Activated CD4-positive, alpha-beta T cell treated with anti-CD3 and anti-CD28 coated beads for 36 hours (primary cell): ENCODE measurements at regions not wholly inside any gene's neighbourhood (a gene's known extent, or its start where the extent isn't known, plus 50 kb on each side); places are given as distances from the start of the nearest gene placed in this dataset.

Source experiments
- ATAC-seq: fragments of 200-7000 bp; cut with Tn5 transposase; one replicate; pipeline ENCODE4 v1.10.0; 2021; ENCODE audit warnings: mild to moderate bottlenecking, moderate library complexity
- CTCF ChIA-PET: fragments of 350-600 bp; sonication (Branson Sonifier 250); formaldehyde crosslinking; loops from one replicate; lab custom pipeline; 2021; ENCODE audit warnings: antibody characterized with exemption; lab: Charles Lee
- POLR2A ChIA-PET: fragments of 350-600 bp; sonication (Branson Sonifier 250); formaldehyde crosslinking; loops from one replicate; lab custom pipeline; 2021; ENCODE audit warnings: antibody characterized with exemption, inconsistent platforms; lab: Charles Lee
- DNase-seq: peaks from one replicate; pipeline ENCODE4 v3.0.0-alpha.2; 2020
- H3K27ac Mint-ChIP-seq: one replicate; pipeline ENCODE4 v1.8.0; 2021; ENCODE audit warnings: mixed read lengths
- H3K27me3 Mint-ChIP-seq: one replicate; pipeline ENCODE4 v1.8.0; 2021; ENCODE audit warnings: mixed read lengths
- H3K36me3 Mint-ChIP-seq: one replicate; pipeline ENCODE4 v1.8.0; 2021; ENCODE audit warnings: low read depth, mixed read lengths
- H3K4me1 Mint-ChIP-seq: one replicate; pipeline ENCODE4 v1.8.0; 2021; ENCODE audit warnings: mixed read lengths
- H3K4me3 Mint-ChIP-seq: one replicate; pipeline ENCODE4 v1.8.0; 2021; ENCODE audit warnings: mild to moderate bottlenecking, moderate library complexity, mixed read lengths
- H3K9me3 Mint-ChIP-seq: one replicate; pipeline ENCODE4 v1.8.0; 2021; ENCODE audit warnings: low read depth, mixed read lengths
- intact Hi-C, 2 experiments: fragments of 100-400 bp; cut with DNase I in 1 of 2; cut with micrococcal nuclease in 1 of 2; formaldehyde crosslinking; loops; one replicate each; pipeline versions ENCODE4 v1.14.2 to v1.15.1; 2022 to 2024; cut with DNase I, micrococcal nuclease

- Mint-ChIP-seq H3K27ac (no peak overlapping the region), H3K4me1 (no peaks in the 10 kb centered on the region), H3K27me3 (no peaks in the 10 kb centered on the region), H3K4me3 (no peak overlapping the region), H3K9me3 (no peaks in the 10 kb centered on the region), H3K36me3 (no peaks in the 10 kb centered on the region)
- ATAC-seq (no peak), DNase-seq (no peak)
- POLR2A ChIA-PET = no interaction called here
- intact Hi-C loops = no loop called here
- CTCF ChIA-PET = no interaction called here
Observed at GRCh38 chr6:118396969-118397368, 151.1 kb upstream of the PLN start.

DNA sequence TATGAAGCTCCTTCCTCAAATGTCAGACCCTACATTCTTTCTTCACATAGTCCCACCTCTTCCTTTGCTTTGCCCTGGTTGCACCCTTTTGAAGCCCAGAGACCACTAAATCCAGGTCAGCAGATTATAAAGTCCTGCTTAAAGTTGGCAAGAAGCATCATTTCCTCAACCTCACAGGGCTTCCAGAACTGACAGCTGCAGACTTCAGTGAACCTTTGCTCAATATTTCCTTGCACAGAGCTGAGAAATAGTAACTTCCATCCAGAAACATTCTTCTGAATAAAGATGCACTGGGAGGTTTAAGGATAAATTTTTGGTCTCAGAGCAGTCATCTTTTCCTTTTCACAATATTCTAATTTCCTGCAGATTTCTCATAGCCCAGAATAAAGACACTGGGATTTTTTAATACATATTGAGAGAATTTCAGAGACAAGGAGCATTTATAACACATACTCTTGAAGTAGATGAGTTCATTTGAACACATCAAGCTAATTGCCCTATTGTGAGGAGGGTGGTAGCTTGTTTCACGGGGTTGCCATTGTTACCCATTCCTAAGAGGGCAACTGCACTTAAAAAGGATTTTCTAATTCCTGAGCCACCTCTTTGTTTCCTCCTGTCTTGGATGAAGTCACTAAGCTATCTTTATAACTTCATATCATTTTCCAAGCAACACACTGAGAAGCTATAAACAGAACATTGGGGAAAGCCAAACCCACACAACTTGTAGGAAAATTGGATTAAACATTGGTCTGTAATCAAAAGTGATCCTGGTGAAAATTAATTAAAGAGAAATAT is 150.2 kb upstream of the PLN start:
- H3K27me3 Mint-ChIP-seq = no peaks in the 10 kb centered on the region
- H3K9me3 Mint-ChIP-seq = no peaks in the 10 kb centered on the region
- CTCF ChIA-PET = interaction anchor here (1.0 to 1.2 kb wide), 4 partner anchors 9 to 32 kb away, joined by 3 to 4 read pairs (median 3); no protein-coding TSS in a partner anchor
- no peak overlapping the region for H3K4me3 Mint-ChIP-seq
- H3K4me1 Mint-ChIP-seq = no peaks in the 10 kb centered on the region
- no peak for ATAC-seq
- H3K36me3 Mint-ChIP-seq = no peaks in the 10 kb centered on the region
- POLR2A ChIA-PET = no interaction called here
- DNase-seq = no peak
- intact Hi-C loops = no loop called here
- no peak overlapping the region for H3K27ac Mint-ChIP-seq

DNA sequence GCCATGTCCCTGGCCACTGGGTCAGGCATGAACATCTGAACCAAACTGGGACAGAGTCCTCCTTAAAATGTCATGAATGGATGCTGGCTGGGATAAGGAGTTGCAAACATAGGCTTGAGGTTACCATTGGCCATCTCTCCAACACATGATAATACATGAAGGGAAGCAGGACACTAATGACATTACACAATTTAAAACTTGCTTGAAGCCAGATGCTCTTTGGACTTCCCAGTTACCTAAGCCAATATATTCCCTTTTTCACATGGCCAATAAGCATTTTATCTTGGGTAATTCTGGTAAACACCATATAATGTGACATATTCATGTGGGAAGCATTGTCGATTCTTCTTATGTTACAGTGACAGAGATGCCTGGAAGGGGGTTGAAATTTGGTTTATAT is 148.0 kb upstream of the PLN start:
- no peak overlapping the region for H3K27ac Mint-ChIP-seq
- DNase-seq (no peak), ATAC-seq (no peak)
- CTCF ChIA-PET = no interaction called here
- H3K27me3 Mint-ChIP-seq = no peaks in the 10 kb centered on the region
- intact Hi-C loops = no loop called here
- H3K4me3 Mint-ChIP-seq = no peak overlapping the region
- no peaks in the 10 kb centered on the region for H3K4me1 Mint-ChIP-seq
- H3K9me3 Mint-ChIP-seq = no peaks in the 10 kb centered on the region
- H3K36me3 Mint-ChIP-seq = no peaks in the 10 kb centered on the region
- POLR2A ChIA-PET = no interaction called here

GRCh38 chr6:118400582-118400981 is 147.5 kb upstream of the PLN start:
- ChIA-PET CTCF (no interaction called here), POLR2A (no interaction called here)
- H3K9me3 Mint-ChIP-seq = no peaks in the 10 kb centered on the region
- ATAC-seq (no peak), DNase-seq (no peak)
- H3K36me3 Mint-ChIP-seq = no peaks in the 10 kb centered on the region
- no peaks in the 10 kb centered on the region for H3K4me1 Mint-ChIP-seq
- intact Hi-C loops = no loop called here
- H3K27ac Mint-ChIP-seq = no peak overlapping the region
- no peaks in the 10 kb centered on the region for H3K27me3 Mint-ChIP-seq
- H3K4me3 Mint-ChIP-seq = no peak overlapping the region

DNA sequence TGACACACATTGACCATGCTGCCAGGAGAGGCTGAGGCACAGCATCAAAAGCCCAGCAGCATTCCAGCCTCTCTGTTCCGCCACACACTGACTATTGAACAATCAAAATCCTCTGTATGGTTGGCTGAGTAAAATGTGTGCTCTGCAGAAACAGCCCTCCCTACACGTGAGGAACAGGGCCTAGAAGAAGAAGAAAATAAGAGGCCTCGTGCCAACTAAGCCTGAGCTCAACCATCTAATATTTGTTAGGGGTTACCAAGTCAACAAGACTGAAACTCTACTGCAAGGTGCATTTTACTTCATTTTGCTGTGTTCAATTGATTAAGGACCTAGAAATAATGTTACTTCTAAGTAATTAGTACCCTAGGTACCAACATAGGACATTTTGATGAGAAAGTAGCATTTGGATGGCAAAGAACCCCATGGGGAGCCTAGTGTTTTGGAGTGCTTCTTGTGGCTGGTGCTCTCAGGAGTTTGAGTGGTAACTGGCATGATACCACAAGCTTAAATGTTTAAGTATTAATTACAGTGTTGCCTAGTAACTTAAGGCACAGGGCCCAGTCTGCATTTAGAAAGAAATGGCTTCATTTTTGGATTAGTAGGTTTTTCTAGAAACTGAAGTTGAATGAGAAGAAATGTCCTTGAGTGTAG is 146.6 kb upstream of the PLN start:
- intact Hi-C loops = no loop called here
- H3K4me1 Mint-ChIP-seq = no peaks in the 10 kb centered on the region
- H3K9me3 Mint-ChIP-seq = no peaks in the 10 kb centered on the region
- ChIA-PET CTCF (interaction anchor here (1.3 kb wide), 1 partner anchor 401 kb away, joined by 3 read pairs; no protein-coding TSS in a partner anchor), POLR2A (no interaction called here)
- ATAC-seq (no peak), DNase-seq (no peak)
- H3K27me3 Mint-ChIP-seq = no peaks in the 10 kb centered on the region
- no peak overlapping the region for H3K4me3 Mint-ChIP-seq
- no peaks in the 10 kb centered on the region for H3K36me3 Mint-ChIP-seq
- H3K27ac Mint-ChIP-seq = no peak overlapping the region

- POLR2A ChIA-PET = no interaction called here
Observed at GRCh38 chr6:118403036-118403435, 145.1 kb upstream of the PLN start.

GRCh38 chr6:118408863-118409262 is 139.2 kb upstream of the PLN start:
- H3K27ac Mint-ChIP-seq = no peak overlapping the region
- ChIA-PET POLR2A (interaction anchor here (0.6 kb wide), 1 partner anchor 444 kb away, joined by 4 read pairs; no protein-coding TSS in a partner anchor), CTCF (interaction anchor here (0.5 to 0.7 kb wide), 3 partner anchors 143 to 675 kb away, joined by 3 to 5 read pairs (median 3); no protein-coding TSS in a partner anchor)
- H3K4me1 Mint-ChIP-seq = no peaks in the 10 kb centered on the region
- intact Hi-C loops = no loop called here
- H3K9me3 Mint-ChIP-seq = peaks cover 12% of the 10 kb centered on the region
- no peak for DNase-seq
- no peak overlapping the region for H3K4me3 Mint-ChIP-seq
- no peak for ATAC-seq
- no peaks in the 10 kb centered on the region for H3K27me3 Mint-ChIP-seq
- H3K36me3 Mint-ChIP-seq = peaks cover 11% of the 10 kb centered on the region

More at GRCh38 chr6:118403036-118403435, 145.1 kb upstream of the PLN start:
- H3K27ac Mint-ChIP-seq = no peak overlapping the region
- H3K9me3 Mint-ChIP-seq = no peaks in the 10 kb centered on the region
- H3K4me1 Mint-ChIP-seq = no peaks in the 10 kb centered on the region
- no peaks in the 10 kb centered on the region for H3K36me3 Mint-ChIP-seq
- CTCF ChIA-PET = no interaction called here
- no peak overlapping the region for H3K4me3 Mint-ChIP-seq
- H3K27me3 Mint-ChIP-seq = no peaks in the 10 kb centered on the region
- ATAC-seq = no peak
- no peak for DNase-seq
- intact Hi-C loops = no loop called here

DNA sequence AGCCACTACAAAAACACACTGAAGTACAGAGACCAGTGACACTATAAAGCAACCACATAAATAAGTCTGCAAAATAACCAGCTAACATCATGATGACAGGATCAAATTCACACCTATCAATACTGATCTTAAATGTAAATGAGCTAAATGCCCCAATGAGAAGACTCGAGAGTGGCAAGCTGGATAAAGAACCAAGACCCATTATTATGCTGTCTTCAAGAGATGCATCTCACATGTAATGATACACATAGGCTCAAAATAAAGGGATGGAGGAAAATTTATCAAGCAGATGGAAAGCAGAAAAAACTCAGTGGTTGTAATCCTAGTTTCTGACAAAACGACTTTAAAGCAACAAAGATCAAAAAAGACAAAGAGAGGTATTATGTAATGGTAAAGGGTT is 138.1 kb upstream of the PLN start:
- no peak for ATAC-seq
- DNase-seq = no peak
- peaks cover 11% of the 10 kb centered on the region for H3K36me3 Mint-ChIP-seq
- peaks cover 12% of the 10 kb centered on the region for H3K9me3 Mint-ChIP-seq
- POLR2A ChIA-PET = no interaction called here
- intact Hi-C loops = no loop called here
- no peaks in the 10 kb centered on the region for H3K4me1 Mint-ChIP-seq
- no peak overlapping the region for H3K27ac Mint-ChIP-seq
- H3K4me3 Mint-ChIP-seq = no peak overlapping the region
- CTCF ChIA-PET = no interaction called here
- no peaks in the 10 kb centered on the region for H3K27me3 Mint-ChIP-seq
